HepG2 (cell line): ENCODE measurements at regions not wholly inside any gene's neighbourhood (a gene's known extent, or its start where the extent isn't known, plus 50 kb on each side); places are given as distances from the start of the nearest gene placed in this dataset.

Experiments used
- ATAC-seq: fragments of 200-7000 bp; cut with Tn5 transposase; 3 replicates; pipeline ENCODE4 v1.9.1; 2020; ENCODE audit warnings: mild to moderate bottlenecking, moderate library complexity
- BruUV-seq: library from RNA; stranded (reverse); fragments of 400-500 nt; replicated peaks from 2 replicates; lab custom pipeline; 2021; lab: Mats Ljungman, UMichigan
- CTCF ChIA-PET: fragments of 300-600 bp; formaldehyde crosslinking; extraction: SDS; loops from one replicate; lab custom pipeline; 2021; ENCODE audit warnings: low total read pairs, inconsistent platforms, low intra/inter-chr PET ratio; lab: Yijun Ruan, JAX
- POLR2A ChIA-PET: fragments of 350-600 bp; sonication (Branson Sonifier 250); formaldehyde crosslinking; loops from one replicate; lab custom pipeline; 2020; ENCODE audit warnings: antibody characterized with exemption, inconsistent platforms; lab: Yijun Ruan, JAX
- DNase-seq: peaks from one replicate; pipeline ENCODE4 v3.0.0-alpha.2; 2015; ENCODE audit warnings: low spot score
- FAIRE-seq: peaks from 3 replicates; lab custom pipeline; 2011; peaks lifted over from hg19 to GRCh38; lab: Jason Lieb, UNC
- H2AFZ ChIP-seq: one replicate; pipeline ENCODE4 v1.6.1; 2011; ENCODE audit warnings: low read length, inconsistent platforms
- H3K27ac ChIP-seq: fragments of 300-600 bp; 3 replicates; pipeline ENCODE4 v1.8.0; 2011; ENCODE audit warnings: mixed run types, mild to moderate bottlenecking, mixed read lengths, low read length, inconsistent platforms; ENCODE audit not compliant: insufficient read depth; ENCODE audit errors: extremely low read length
- H3K27me3 ChIP-seq, 2 experiments: fragments of 200-600 bp in 1 of 2; 2 replicates in 1 of 2; 3 replicates in 1 of 2; pipeline versions ENCODE4 v1.6.0 to v1.8.0; 2011; ENCODE audit warnings: low read length in 2 of 2, mild to moderate bottlenecking in 2 of 2, moderate library complexity in 2 of 2, inconsistent platforms in 1 of 2; ENCODE audit not compliant: insufficient read depth in 2 of 2, control insufficient read depth in 1 of 2
- H3K36me3 ChIP-seq, 2 experiments: fragments of 200-600 bp in 1 of 2; replicated peaks in 1 of 2; 2 replicates in 1 of 2; 3 replicates in 1 of 2; pipeline versions ENCODE4 v1.5.1 to v1.8.0; 2011; ENCODE audit warnings: low read length in 2 of 2, inconsistent platforms in 1 of 2; ENCODE audit not compliant: insufficient read depth in 2 of 2, control insufficient read depth in 1 of 2
- H3K4me1 ChIP-seq: 2 replicates; pipeline ENCODE4 v1.5.1; 2012; ENCODE audit warnings: low read length, inconsistent platforms; ENCODE audit not compliant: insufficient read depth
- H3K4me2 ChIP-seq: 2 replicates; pipeline ENCODE4 v1.6.0; 2011; ENCODE audit warnings: low read depth, low read length, inconsistent platforms
- H3K4me3 ChIP-seq, 3 experiments: fragments of 200-600 bp in 1 of 3; sonication (generic), shearing (Covaris generic) in 1 of 3; replicated peaks in 1 of 3; 2 replicates each; pipeline ENCODE4 v1.5.1; 2011 to 2016; ENCODE audit warnings: low read length in 3 of 3, inconsistent platforms in 2 of 3, low read depth in 2 of 3, mild to moderate bottlenecking in 2 of 3, control low read depth in 1 of 3, mixed read lengths in 1 of 3; ENCODE audit not compliant: insufficient read depth in 1 of 3
- H3K79me2 ChIP-seq: one replicate; pipeline ENCODE4 v1.6.1; 2011; ENCODE audit warnings: low read length, inconsistent platforms; ENCODE audit not compliant: insufficient read depth
- H3K9ac ChIP-seq: 2 replicates; pipeline ENCODE4 v1.6.0; 2011; ENCODE audit warnings: mild to moderate bottlenecking, low read depth, low read length, inconsistent platforms; ENCODE audit not compliant: insufficient read depth
- H3K9me3 ChIP-seq: 2 replicates; pipeline ENCODE4 v1.5.1; 2012; ENCODE audit warnings: mild to moderate bottlenecking, low read length
- H4K20me1 ChIP-seq: 2 replicates; pipeline ENCODE4 v1.6.0; 2011; ENCODE audit warnings: inconsistent platforms, mild to moderate bottlenecking, low read length, moderate library complexity; ENCODE audit not compliant: insufficient read depth
- AGO1 ChIP-seq: fragments of 200-400 bp; formaldehyde crosslinking; IDR thresholded peaks from 2 replicates; pipeline ENCODE4 v1.6.1; 2017; ENCODE audit warnings: mild to moderate bottlenecking, low read depth, low read length, moderate library complexity; ENCODE audit not compliant: poor library complexity, severe bottlenecking
- ARNTL ChIP-seq: sonication (generic); formaldehyde crosslinking; IDR thresholded peaks from 2 replicates; pipeline ENCODE4 v1.4.0; 2020; ENCODE audit warnings: mild to moderate bottlenecking, missing genetic modification reagents
- GABPA ChIP-seq, 2 experiments: IDR thresholded peaks; 2 replicates each; pipeline ENCODE4 v1.6.1; 2011 to 2016; ENCODE audit warnings: low read depth in 2 of 2, low read length in 1 of 2, missing biosample characterization in 1 of 2, missing genetic modification characterization in 1 of 2
- MAFF ChIP-seq: IDR thresholded peaks from 2 replicates; pipeline ENCODE4 v1.6.1; 2011; ENCODE audit warnings: low read depth, low read length, improper control_type of control experiment
- NFE2L1 ChIP-seq: sonication (generic); formaldehyde crosslinking; IDR thresholded peaks from 2 replicates; pipeline ENCODE4 v1.4.0; 2020; ENCODE audit warnings: missing genetic modification reagents, mild to moderate bottlenecking, borderline replicate concordance
- PTBP1 ChIP-seq: fragments of 200-400 bp; formaldehyde crosslinking; IDR thresholded peaks from 2 replicates; pipeline ENCODE4 v1.6.1; 2018; ENCODE audit warnings: low read length, low read depth; ENCODE audit not compliant: poor library complexity, severe bottlenecking
- STAT5B ChIP-seq: sonication (generic); formaldehyde crosslinking; IDR thresholded peaks from 2 replicates; pipeline ENCODE4 v1.4.0; 2020; ENCODE audit warnings: missing genetic modification reagents
- TBX2 ChIP-seq: sonication (generic); formaldehyde crosslinking; IDR thresholded peaks from 2 replicates; pipeline ENCODE4 v1.5.0; 2020; ENCODE audit warnings: missing genetic modification reagents, mild to moderate bottlenecking, borderline replicate concordance
- ZFP90 ChIP-seq: sonication (generic); formaldehyde crosslinking; IDR thresholded peaks from 2 replicates; pipeline ENCODE4 v1.8.0; 2022; ENCODE audit warnings: missing genetic modification reagents, mild to moderate bottlenecking, inconsistent platforms, borderline replicate concordance
- ZNF501 ChIP-seq: sonication (generic); formaldehyde crosslinking; IDR thresholded peaks from 2 replicates; pipeline ENCODE4 v1.5.1; 2020; ENCODE audit warnings: mild to moderate bottlenecking, moderate library complexity, missing genetic modification reagents
- ZNF556 ChIP-seq: sonication (generic); formaldehyde crosslinking; IDR thresholded peaks from 2 replicates; pipeline ENCODE4 v1.4.0; 2020; ENCODE audit warnings: mild to moderate bottlenecking, missing genetic modification reagents, borderline replicate concordance
- ZNF790 ChIP-seq: sonication (generic); formaldehyde crosslinking; IDR thresholded peaks from 2 replicates; pipeline ENCODE4 v1.8.0; 2022; ENCODE audit warnings: missing genetic modification reagents, mild to moderate bottlenecking, borderline replicate concordance
- WGBS: methylation state at CpG from one replicate; pipeline ENCODE4 v1.1.6; 2017; ENCODE audit warnings: low lambda C conversion rate; 5-methylcytosine and 5-hydroxymethylcytosine counted together
- in situ Hi-C: cut with HindIII; loops from 2 replicates; pipeline ENCODE4 v1.10.0; 2017; ENCODE audit warnings: low pct_unique_long_range_greater_than_20kb; ENCODE audit not compliant: extremely low pct_ligation_motif_present
- intact Hi-C: fragments of 100-400 bp; cut with micrococcal nuclease; formaldehyde crosslinking; loops from one replicate; pipeline ENCODE4 v1.10.0; 2022; ENCODE audit not compliant: unreplicated experiment
- TF ChIP-seq, protein P1 (sequence below): sonication (generic); formaldehyde crosslinking; IDR thresholded peaks from 2 replicates; pipeline ENCODE4 v1.4.0; 2020; ENCODE audit warnings: missing genetic modification reagents, borderline replicate concordance
- TF ChIP-seq, protein P2 (sequence below): sonication (generic); formaldehyde crosslinking; IDR thresholded peaks from 2 replicates; pipeline ENCODE4 v1.4.0; 2020; ENCODE audit warnings: mild to moderate bottlenecking, missing genetic modification reagents

DNA sequence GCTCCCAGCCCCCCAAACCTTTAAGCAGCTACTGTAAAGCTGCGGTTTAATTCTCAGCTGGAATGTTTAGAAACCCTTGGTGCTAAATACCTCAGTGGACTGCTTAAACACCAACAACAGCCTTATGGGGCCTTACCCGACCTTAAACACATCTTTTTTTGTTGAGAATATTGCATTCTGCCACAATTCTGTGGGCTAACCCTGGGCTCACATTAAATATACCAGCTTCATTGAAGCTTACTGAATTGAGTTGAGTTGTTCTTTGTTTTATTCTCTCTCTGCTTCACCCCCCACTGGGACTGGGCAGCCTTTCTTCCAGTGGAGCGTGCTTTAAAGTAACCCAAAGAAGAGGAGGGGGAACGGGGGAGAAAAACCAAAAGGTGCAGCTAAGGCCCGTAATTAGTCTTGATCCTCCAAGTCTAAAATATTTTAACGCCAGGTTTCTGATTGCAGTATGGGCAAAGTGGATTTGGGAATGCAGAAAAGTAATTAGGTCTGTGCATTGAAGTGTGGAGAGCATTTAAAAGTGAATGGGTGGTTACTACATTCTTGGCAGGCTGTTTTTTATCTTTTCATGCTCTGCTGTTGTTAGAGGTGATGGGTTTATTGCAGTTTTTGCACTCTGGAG is 281.2 kb downstream of the NR2F1-AS1 start:
- no peak for DNase-seq
- no peak overlapping the region for H3K27ac ChIP-seq
- no peaks in the 10 kb centered on the region for H3K9me3 ChIP-seq
- no peaks in the 10 kb centered on the region for H3K4me1 ChIP-seq
- no TSS peak for BruUV-seq
- no peak overlapping the region for H3K4me3 ChIP-seq
- in situ Hi-C loops, result no loop called here
- no peaks in the 10 kb centered on the region for H3K36me3 ChIP-seq
- TF ChIP-seq, protein P1, sequence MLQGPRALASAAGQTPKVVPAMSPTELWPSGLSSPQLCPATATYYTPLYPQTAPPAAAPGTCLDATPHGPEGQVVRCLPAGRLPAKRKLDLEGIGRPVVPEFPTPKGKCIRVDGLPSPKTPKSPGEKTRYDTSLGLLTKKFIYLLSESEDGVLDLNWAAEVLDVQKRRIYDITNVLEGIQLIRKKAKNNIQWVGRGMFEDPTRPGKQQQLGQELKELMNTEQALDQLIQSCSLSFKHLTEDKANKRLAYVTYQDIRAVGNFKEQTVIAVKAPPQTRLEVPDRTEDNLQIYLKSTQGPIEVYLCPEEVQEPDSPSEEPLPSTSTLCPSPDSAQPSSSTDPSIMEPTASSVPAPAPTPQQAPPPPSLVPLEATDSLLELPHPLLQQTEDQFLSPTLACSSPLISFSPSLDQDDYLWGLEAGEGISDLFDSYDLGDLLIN, result no peak
- TF ChIP-seq NFE2L1 (no peak), STAT5B (CRISPR knock-in tag) (no peak)
- TF ChIP-seq, all 625 proteins: peak for 0
- intact Hi-C loops, result no loop called here
- no peak for ATAC-seq
- Histone ChIP-seq H3K9ac (no peak overlapping the region), H4K20me1 (no peaks in the 10 kb centered on the region), H2AFZ (no peak overlapping the region), H3K27me3 (peaks cover 0 to 7% of the 10 kb centered on the region in 2 experiments; a peak in 3 of 5 replicates), H3K79me2 (no peaks in the 10 kb centered on the region), H3K4me2 (no peak overlapping the region)
- POLR2A ChIA-PET, result no interaction called here
- CTCF ChIA-PET, result no interaction called here
- WGBS, result 34% methylated on average over 6 of the region's 6 CpGs
- FAIRE-seq, result no peak

DNA sequence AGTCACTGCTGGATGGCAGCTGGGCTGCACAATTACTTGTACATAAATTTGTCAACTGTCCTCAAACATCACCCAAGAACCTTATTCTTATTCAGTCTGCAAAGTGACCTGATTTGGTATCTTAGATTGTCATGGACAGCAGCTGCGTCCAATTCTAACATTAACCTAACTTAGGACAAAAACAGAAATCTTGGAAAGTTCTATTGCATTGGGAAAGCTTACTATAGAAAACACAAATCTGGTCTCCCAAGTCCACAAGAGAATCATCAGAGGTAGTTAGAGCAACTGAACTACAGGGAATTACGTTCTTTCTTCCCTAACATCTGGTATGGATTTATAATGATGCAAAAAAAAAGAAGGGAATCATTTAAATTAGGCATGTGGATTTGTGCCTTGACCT is 283.9 kb downstream of the NR2F1-AS1 start:
- BruUV-seq, result no TSS peak
- no peak overlapping the region for H3K4me3 ChIP-seq
- in situ Hi-C loops (no loop called here), intact Hi-C loops (no loop called here)
- no peaks in the 10 kb centered on the region for H3K79me2 ChIP-seq
- H4K20me1 ChIP-seq, result no peaks in the 10 kb centered on the region
- WGBS, result 45% methylated on average over 2 of the region's 2 CpGs
- CTCF ChIA-PET, result no interaction called here
- H3K36me3 ChIP-seq, result no peaks in the 10 kb centered on the region
- no peaks in the 10 kb centered on the region for H3K4me1 ChIP-seq
- peaks cover 0 to 7% of the 10 kb centered on the region in 2 experiments; a peak in 3 of 5 replicates for H3K27me3 ChIP-seq
- no peak overlapping the region for H2AFZ ChIP-seq
- no peak overlapping the region for H3K27ac ChIP-seq
- no peak overlapping the region for H3K9ac ChIP-seq
- POLR2A ChIA-PET, result no interaction called here
- no peak for ATAC-seq
- H3K4me2 ChIP-seq, result no peak overlapping the region
- no peak for FAIRE-seq
- TF ChIP-seq PTBP1 (no peak), MAFF (no peak), ZFP90 (no peak), ZNF790 (no peak), TBX2 (no peak), ARNTL (no peak), GABPA (IDR thresholded peaks at IDR 0.05; ENCODE audit: low read depth, low read length) (no peak), GABPA (CRISPR knock-in tag; IDR thresholded peaks at IDR 0.05; ENCODE audit: low read depth) (no peak), AGO1 (no peak), ZNF556 (CRISPR knock-in tag) (no peak), ZNF501 (CRISPR knock-in tag) (no peak)
- TF ChIP-seq, protein P2, sequence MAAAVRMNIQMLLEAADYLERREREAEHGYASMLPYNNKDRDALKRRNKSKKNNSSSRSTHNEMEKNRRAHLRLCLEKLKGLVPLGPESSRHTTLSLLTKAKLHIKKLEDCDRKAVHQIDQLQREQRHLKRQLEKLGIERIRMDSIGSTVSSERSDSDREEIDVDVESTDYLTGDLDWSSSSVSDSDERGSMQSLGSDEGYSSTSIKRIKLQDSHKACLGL (CRISPR knock-in tag), result no peak
- TF ChIP-seq, all 625 proteins: peak for 0
- DNase-seq, result no peak
- no peaks in the 10 kb centered on the region for H3K9me3 ChIP-seq
